DOHH2 (cell line): ENCODE measurements at regions not wholly inside any gene's neighbourhood (a gene's known extent, or its start where the extent isn't known, plus 50 kb on each side); places are given as distances from the start of the nearest gene placed in this dataset.

ENCODE experiments used
- H3F3A ChIP-seq: fragments of 200-600 bp; sonication (generic), shearing (Covaris generic); 2 replicates; pipeline ENCODE4 v1.6.0; 2016; ENCODE audit warnings: antibody characterized with exemption, mild to moderate bottlenecking; ENCODE audit not compliant: control insufficient read depth, insufficient read depth
- H3K27ac ChIP-seq: fragments of 200-600 bp; sonication (generic); 2 replicates; pipeline ENCODE4 v1.5.1; 2014; ENCODE audit warnings: low read depth, mild to moderate bottlenecking, low read length, moderate library complexity
- H3K27me3 ChIP-seq: fragments of 200-600 bp; sonication (generic); 2 replicates; pipeline ENCODE4 v1.6.1; 2014; ENCODE audit warnings: mild to moderate bottlenecking, low read length, mixed read lengths; ENCODE audit not compliant: control insufficient read depth
- H3K36me3 ChIP-seq: fragments of 200-600 bp; sonication (generic); 2 replicates; pipeline ENCODE4 v1.6.1; 2014; ENCODE audit warnings: mild to moderate bottlenecking, low read length, moderate library complexity, mixed read lengths; ENCODE audit not compliant: control insufficient read depth
- H3K4me1 ChIP-seq: fragments of 200-600 bp; sonication (generic); 2 replicates; pipeline ENCODE4 v1.6.1; 2014; ENCODE audit warnings: mild to moderate bottlenecking, low read length, mixed read lengths; ENCODE audit not compliant: control insufficient read depth
- H3K4me2 ChIP-seq: fragments of 200-600 bp; sonication (generic); 2 replicates; pipeline ENCODE4 v1.6.0; 2014; ENCODE audit warnings: mild to moderate bottlenecking, low read length, moderate library complexity
- H3K4me3 ChIP-seq: fragments of 200-600 bp; sonication (generic); 2 replicates; pipeline ENCODE4 v1.5.1; 2014; ENCODE audit warnings: mild to moderate bottlenecking, low read length, mixed read lengths
- H3K79me2 ChIP-seq: fragments of 200-600 bp; sonication (generic); 2 replicates; pipeline ENCODE4 v1.6.1; 2014; ENCODE audit warnings: mild to moderate bottlenecking, low read length, mixed read lengths; ENCODE audit not compliant: control insufficient read depth
- H3K9me2 ChIP-seq: fragments of 200-600 bp; sonication (generic); replicated peaks from 2 replicates; pipeline ENCODE4 v1.6.1; 2014; ENCODE audit warnings: mild to moderate bottlenecking, low read length, mixed read lengths; ENCODE audit not compliant: control insufficient read depth
- H3K9me3 ChIP-seq: fragments of 200-600 bp; sonication (generic); 2 replicates; pipeline ENCODE4 v1.6.1; 2014; ENCODE audit warnings: antibody characterized with exemption, low read length, mixed read lengths; ENCODE audit not compliant: control insufficient read depth, insufficient read depth
- H4K20me1 ChIP-seq: fragments of 200-600 bp; sonication (generic); 2 replicates; pipeline ENCODE4 v1.6.0; 2014; ENCODE audit warnings: low read depth, mild to moderate bottlenecking, antibody characterized with exemption, low read length, moderate library complexity; ENCODE audit not compliant: control insufficient read depth, insufficient read depth
- EZH2phosphoT487 ChIP-seq: fragments of 200-600 bp; sonication (generic); IDR thresholded peaks from 2 replicates; pipeline ENCODE4 v1.6.1; 2017; ENCODE audit warnings: borderline replicate concordance, mild to moderate bottlenecking, antibody characterized with exemption, low read length, moderate library complexity, mixed read lengths
- TF ChIP-seq, protein P1 (sequence below): fragments of 200-600 bp; sonication (generic); IDR thresholded peaks from one replicate; pipeline ENCODE4 v1.5.1; 2014; ENCODE audit warnings: antibody characterized with exemption, mild to moderate bottlenecking, low read depth, low read length; ENCODE audit not compliant: poor library complexity, severe bottlenecking

DNA sequence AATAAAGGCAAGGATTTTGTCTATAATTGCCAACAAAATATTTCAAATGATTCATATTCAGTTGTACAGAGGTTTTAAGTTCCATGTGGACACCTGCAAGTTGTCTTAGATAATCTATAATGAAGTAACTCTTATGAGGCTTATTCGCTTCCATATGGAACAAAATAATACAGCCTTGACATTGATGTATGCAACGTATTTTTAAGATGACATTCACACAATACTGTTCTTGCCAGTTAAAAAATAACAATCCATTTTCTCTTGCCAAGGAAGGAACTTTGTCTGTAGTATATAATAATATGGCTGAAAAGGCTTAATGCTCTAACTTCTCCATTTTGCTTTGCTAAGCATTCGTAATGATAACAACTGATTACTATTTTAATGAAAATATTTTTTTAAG lies 269.3 kb upstream of the FKBP1C start:
- Histone ChIP-seq H3K4me3 (no peak overlapping the region), H3K79me2 (no peaks in the 10 kb centered on the region), H3K9me2 (no peaks in the 10 kb centered on the region), H3K27ac (no peak overlapping the region), H3K36me3 (no peaks in the 10 kb centered on the region), H3K4me2 (no peak overlapping the region), H3F3A (no peaks in the 10 kb centered on the region), H4K20me1 (no peaks in the 10 kb centered on the region), H3K4me1 (no peaks in the 10 kb centered on the region), H3K27me3 (no peaks in the 10 kb centered on the region), H3K9me3 (no peaks in the 10 kb centered on the region)
- TF ChIP-seq, protein P1, sequence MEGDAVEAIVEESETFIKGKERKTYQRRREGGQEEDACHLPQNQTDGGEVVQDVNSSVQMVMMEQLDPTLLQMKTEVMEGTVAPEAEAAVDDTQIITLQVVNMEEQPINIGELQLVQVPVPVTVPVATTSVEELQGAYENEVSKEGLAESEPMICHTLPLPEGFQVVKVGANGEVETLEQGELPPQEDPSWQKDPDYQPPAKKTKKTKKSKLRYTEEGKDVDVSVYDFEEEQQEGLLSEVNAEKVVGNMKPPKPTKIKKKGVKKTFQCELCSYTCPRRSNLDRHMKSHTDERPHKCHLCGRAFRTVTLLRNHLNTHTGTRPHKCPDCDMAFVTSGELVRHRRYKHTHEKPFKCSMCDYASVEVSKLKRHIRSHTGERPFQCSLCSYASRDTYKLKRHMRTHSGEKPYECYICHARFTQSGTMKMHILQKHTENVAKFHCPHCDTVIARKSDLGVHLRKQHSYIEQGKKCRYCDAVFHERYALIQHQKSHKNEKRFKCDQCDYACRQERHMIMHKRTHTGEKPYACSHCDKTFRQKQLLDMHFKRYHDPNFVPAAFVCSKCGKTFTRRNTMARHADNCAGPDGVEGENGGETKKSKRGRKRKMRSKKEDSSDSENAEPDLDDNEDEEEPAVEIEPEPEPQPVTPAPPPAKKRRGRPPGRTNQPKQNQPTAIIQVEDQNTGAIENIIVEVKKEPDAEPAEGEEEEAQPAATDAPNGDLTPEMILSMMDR, result no peak
- no peak for TF ChIP-seq EZH2phosphoT487

DNA sequence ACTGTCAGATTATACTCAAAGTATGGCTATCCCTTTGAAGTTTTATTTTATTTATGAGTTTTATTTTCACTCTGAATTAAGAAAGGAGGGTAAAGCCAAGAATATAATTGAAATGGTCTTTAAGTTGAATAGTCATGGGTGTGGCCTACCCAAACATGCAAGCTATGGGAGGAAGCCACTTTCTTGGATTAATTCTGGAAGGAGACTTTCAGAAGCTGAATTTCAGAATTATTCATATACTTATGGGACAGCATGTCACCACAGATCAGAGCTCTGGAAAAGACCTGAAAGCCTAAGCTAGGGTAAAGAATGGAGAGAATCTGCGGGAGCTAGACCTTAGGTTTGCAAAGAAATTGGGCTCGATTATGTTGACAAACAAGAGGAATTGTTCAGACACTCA lies 242.4 kb upstream of the FKBP1C start:
- Histone ChIP-seq H3K9me3 (no peaks in the 10 kb centered on the region), H3K27ac (no peak overlapping the region), H3K9me2 (no peaks in the 10 kb centered on the region)

DNA sequence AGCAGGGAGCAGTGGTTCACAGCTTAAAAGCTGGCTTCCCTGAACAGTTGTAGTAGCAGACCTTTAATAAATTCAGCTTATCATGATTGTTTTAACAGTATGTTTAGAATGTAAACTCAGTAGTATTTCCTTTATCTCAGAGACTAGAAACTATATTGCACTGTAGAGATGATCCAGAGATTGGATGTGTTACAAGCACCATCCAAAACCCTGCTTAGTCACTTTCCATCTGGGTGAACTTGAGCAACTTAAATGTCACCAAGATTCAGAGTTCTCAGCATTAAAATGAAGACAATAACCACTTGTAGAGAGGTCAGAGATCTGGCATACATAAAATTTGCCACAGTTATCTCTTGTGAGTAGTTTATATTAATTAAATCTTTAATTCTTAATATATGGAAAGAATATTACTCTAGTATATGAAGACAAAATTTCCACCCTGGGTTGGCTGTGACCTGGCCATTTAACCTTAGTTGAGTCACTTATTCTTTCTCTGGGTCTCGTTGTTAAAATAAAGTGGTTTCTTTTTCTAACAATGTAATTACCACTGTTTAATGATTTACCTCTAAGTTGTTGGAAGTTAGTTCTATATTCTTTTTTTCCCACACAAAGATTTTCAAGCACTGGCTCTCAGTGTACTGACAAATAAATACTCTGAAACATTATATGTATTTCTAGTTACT lies 239.2 kb upstream of the FKBP1C start:
- H3K9me2 ChIP-seq, result no peaks in the 10 kb centered on the region
- no peak for TF ChIP-seq EZH2phosphoT487
- TF ChIP-seq, protein P1, result no peak
- H3K4me2 ChIP-seq, result no peak overlapping the region
- H3F3A ChIP-seq, result no peaks in the 10 kb centered on the region
- H3K4me1 ChIP-seq, result no peaks in the 10 kb centered on the region
- no peak overlapping the region for H3K27ac ChIP-seq
- H3K79me2 ChIP-seq, result no peaks in the 10 kb centered on the region
- no peak overlapping the region for H3K4me3 ChIP-seq
- H3K36me3 ChIP-seq, result no peaks in the 10 kb centered on the region
- H4K20me1 ChIP-seq, result no peaks in the 10 kb centered on the region
- no peaks in the 10 kb centered on the region for H3K27me3 ChIP-seq
- H3K9me3 ChIP-seq, result no peaks in the 10 kb centered on the region

More for the DNA sequence above, 242.4 kb upstream of the FKBP1C start:
- H3K4me3 ChIP-seq, result no peak overlapping the region
- H3K79me2 ChIP-seq, result no peaks in the 10 kb centered on the region
- no peaks in the 10 kb centered on the region for H3K27me3 ChIP-seq
- H3K36me3 ChIP-seq, result no peaks in the 10 kb centered on the region
- H3K4me1 ChIP-seq, result no peaks in the 10 kb centered on the region
- H3K4me2 ChIP-seq, result no peak overlapping the region
- TF ChIP-seq, protein P1, result no peak
- TF ChIP-seq EZH2phosphoT487, result no peak
- no peaks in the 10 kb centered on the region for H4K20me1 ChIP-seq
- H3F3A ChIP-seq, result no peaks in the 10 kb centered on the region
